ENCODE measurements at regions not wholly inside any gene's neighbourhood (a gene's known extent, or its start where the extent isn't known, plus 50 kb on each side); places are given as distances from the start of the nearest gene placed in this dataset.

- TF ChIP-seq PRDM15 (CRISPR knock-in tag; IDR thresholded peaks at IDR 0.05) (no peak), ZNF33A (CRISPR knock-in tag; IDR thresholded peaks at IDR 0.05; ENCODE audit: borderline replicate concordance) (no peak), FUBP1 (CRISPR knock-in tag; IDR thresholded peaks at IDR 0.05; ENCODE audit: borderline replicate concordance) (no peak)
Measured at GRCh38 chr11:116301141-116301540, 471.6 kb downstream of the BUD13 start (continued).

DNA sequence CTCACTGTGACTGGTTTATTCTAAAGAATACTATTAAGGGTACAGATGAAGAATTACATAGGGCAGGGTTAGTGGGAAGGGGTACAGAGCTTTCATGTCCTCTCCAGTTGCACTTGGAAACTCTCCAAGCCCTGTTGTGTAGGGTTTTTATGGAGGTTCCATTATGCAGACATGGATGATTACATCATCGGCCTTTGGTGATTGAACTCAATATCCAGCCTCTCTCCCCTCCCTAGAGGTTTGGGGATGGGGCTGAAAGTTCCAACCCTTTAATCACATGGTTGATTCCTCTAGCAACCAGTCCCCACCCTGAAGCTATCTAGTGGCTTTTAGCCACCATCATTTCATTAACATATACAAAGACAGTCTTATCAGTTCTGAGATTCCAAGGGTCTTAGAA is 472.6 kb downstream of the BUD13 start:
- no peak for DNase-seq (ENCODE audit: low spot score)
- Histone ChIP-seq H3K27ac (ENCODE audit: extremely low read length, insufficient read depth, low read length) (no peak overlapping the region), H2AFZ (ENCODE audit: low read length) (no peak overlapping the region), H4K20me1 (ENCODE audit: insufficient read depth, low read length) (no peaks in the 10 kb centered on the region), H3K79me2 (ENCODE audit: insufficient read depth, low read length) (no peaks in the 10 kb centered on the region), H3K9me3 (ENCODE audit: low read length) (no peaks in the 10 kb centered on the region), H3K9ac (ENCODE audit: insufficient read depth, low read depth, low read length) (no peak overlapping the region), H3K4me3 (replicated peaks in 1 of 3; ENCODE audit: insufficient read depth in 1 of 3, low read depth in 2 of 3, low read length in 3 of 3) (no peak overlapping the region), H3K4me2 (ENCODE audit: low read depth, low read length) (no peak overlapping the region), H3K4me1 (ENCODE audit: insufficient read depth, low read length) (peaks cover 7% of the 10 kb centered on the region; the same call in 1 of the 2 replicates), H3K36me3 (replicated peaks in 1 of 2; ENCODE audit: control insufficient read depth in 1 of 2, insufficient read depth in 2 of 2, low read length in 2 of 2) (no peaks in the 10 kb centered on the region), H3K27me3 (ENCODE audit: control insufficient read depth in 1 of 2, insufficient read depth in 2 of 2, low read length in 2 of 2) (no peaks in the 10 kb centered on the region)
- BruUV-seq (replicated peaks) = no TSS peak
- POLR2A ChIA-PET = no interaction called here
- in situ Hi-C loops (cut with HindIII; ENCODE audit: extremely low pct_ligation_motif_present, low pct_unique_long_range_greater_than_20kb) = no loop called here
- FAIRE-seq = no peak
- WGBS (ENCODE audit: low lambda C conversion rate) = 33% methylated on average over 1 of the region's 1 CpG
- CTCF ChIA-PET (ENCODE audit: low intra/inter-chr PET ratio, low total read pairs) = no interaction called here
- no peak for ATAC-seq
- TF ChIP-seq ATF7 (IDR thresholded peaks at IDR 0.05) = peak; percentile 45
- TF ChIP-seq ATF7 (CRISPR knock-in tag; IDR thresholded peaks at IDR 0.05) = no peak
- TF ChIP-seq YEATS2 (CRISPR knock-in tag; IDR thresholded peaks at IDR 0.05; ENCODE audit: borderline replicate concordance) = no peak
- TF ChIP-seq GPBP1L1 (CRISPR knock-in tag; IDR thresholded peaks at IDR 0.05) = no peak
- no peak for TF ChIP-seq GTF2F1 (IDR thresholded peaks at IDR 0.05; ENCODE audit: low read length)
- no peak for TF ChIP-seq MAF1 (CRISPR knock-in tag; IDR thresholded peaks at IDR 0.05; ENCODE audit: borderline replicate concordance)
- TF ChIP-seq ATM (IDR thresholded peaks at IDR 0.05; ENCODE audit: borderline replicate concordance) = no peak
- TF ChIP-seq POGK (CRISPR knock-in tag; conservative IDR thresholded peaks at IDR 0.05) = no peak
- intact Hi-C loops (cut with micrococcal nuclease; ENCODE audit: unreplicated experiment) = no loop called here

Data from HepG2 (cell line).